ENCODE measurements at regions not wholly inside any gene's neighbourhood (a gene's known extent, or its start where the extent isn't known, plus 50 kb on each side); places are given as distances from the start of the nearest gene placed in this dataset.

- H3K4me3 ChIP-seq (replicated peaks; ENCODE audit: low read depth, low read length): no peak overlapping the region
- no peak for TF ChIP-seq CTCF (IDR thresholded peaks at IDR 0.05; ENCODE audit: low read depth, low read length, missing control alignments)
- DNase-seq (ENCODE audit: extremely low read depth, low read depth): no peak
These were observed 326.4 kb downstream of the SV2B start for GRCh38 chr15:91426412-91426811.

GRCh38 chr15:91429973-91430372 lies 329.9 kb downstream of the SV2B start:
- TF ChIP-seq CTCF (IDR thresholded peaks at IDR 0.05; ENCODE audit: low read depth, low read length, missing control alignments): no peak
- no peak overlapping the region for H3K4me3 ChIP-seq (replicated peaks; ENCODE audit: low read depth, low read length)
- DNase-seq (ENCODE audit: extremely low read depth, low read depth): no peak

GRCh38 chr15:91431041-91431715 lies 331.1 kb downstream of the SV2B start:
- TF ChIP-seq CTCF (IDR thresholded peaks at IDR 0.05; ENCODE audit: low read depth, low read length, missing control alignments): no peak
- DNase-seq (ENCODE audit: extremely low read depth, low read depth): no peak
- no peak overlapping the region for H3K4me3 ChIP-seq (replicated peaks; ENCODE audit: low read depth, low read length)

GRCh38 chr15:91435113-91435512 lies 335.1 kb downstream of the SV2B start:
- H3K4me3 ChIP-seq (replicated peaks; ENCODE audit: low read depth, low read length): no peak overlapping the region
- no peak for DNase-seq (ENCODE audit: extremely low read depth, low read depth)
- TF ChIP-seq CTCF (IDR thresholded peaks at IDR 0.05; ENCODE audit: low read depth, low read length, missing control alignments): no peak

GRCh38 chr15:91444656-91445055 lies 344.6 kb downstream of the SV2B start:
- H3K4me3 ChIP-seq (replicated peaks; ENCODE audit: low read depth, low read length): no peak overlapping the region
- no peak for DNase-seq (ENCODE audit: extremely low read depth, low read depth)
- TF ChIP-seq CTCF (IDR thresholded peaks at IDR 0.05; ENCODE audit: low read depth, low read length, missing control alignments): no peak

- no peak for TF ChIP-seq CTCF (IDR thresholded peaks at IDR 0.05; ENCODE audit: low read depth, low read length, missing control alignments)
- no peak for DNase-seq (ENCODE audit: extremely low read depth, low read depth)
- H3K4me3 ChIP-seq (replicated peaks; ENCODE audit: low read depth, low read length): no peak overlapping the region
These were observed 345.7 kb downstream of the SV2B start for GRCh38 chr15:91445695-91446228.
